ENCODE measurements at regions not wholly inside any gene's neighbourhood (a gene's known extent, or its start where the extent isn't known, plus 50 kb on each side); places are given as distances from the start of the nearest gene placed in this dataset.

- Histone ChIP-seq H2BK5ac (ENCODE audit: low read depth, low read length, poor library complexity, severe bottlenecking) (no peak overlapping the region), H4K20me1 (ENCODE audit: insufficient read depth, low read length) (peaks cover 7% of the 10 kb centered on the region; the same call in 1 of the 2 replicates), H3K79me1 (ENCODE audit: low read depth in 1 of 2, low read length in 2 of 2) (peaks cover 22 to 50% of the 10 kb centered on the region in 2 experiments), H2AK5ac (ENCODE audit: low read depth, low read length) (no peak overlapping the region), H3K23ac (ENCODE audit: low read depth, low read length) (no peak overlapping the region), H2BK15ac (ENCODE audit: low read depth, low read length) (no peak overlapping the region), H4K5ac (ENCODE audit: low read depth, low read length) (no peak overlapping the region), H4K8ac (ENCODE audit: low read depth in 2 of 2, low read length in 2 of 2) (no peak overlapping the region), H3K27ac (ENCODE audit: insufficient read depth, low read length) (no peak overlapping the region), H3K14ac (replicated peaks; ENCODE audit: low read depth, low read length) (no peak overlapping the region), H3K56ac (ENCODE audit: extremely low read depth, insufficient read depth, low read length) (no peak overlapping the region), H3K4me2 (ENCODE audit: low read depth, low read length) (no peak overlapping the region), H3K27me3 (ENCODE audit: control insufficient read depth, insufficient read depth, low read length) (no peaks in the 10 kb centered on the region), H2BK20ac (ENCODE audit: low read depth, low read length) (no peak overlapping the region), H3K9me1 (ENCODE audit: insufficient read depth, low read length) (no peaks in the 10 kb centered on the region), H3K4me3 (ENCODE audit: insufficient read depth, low read depth, low read length) (no peak overlapping the region), H2AFZ (replicated peaks; ENCODE audit: low read length, poor library complexity) (no peak overlapping the region), H3K4ac (ENCODE audit: low read depth, low read length) (no peak overlapping the region), H3K18ac (ENCODE audit: low read depth, low read length) (no peak overlapping the region), H4K91ac (ENCODE audit: insufficient read depth, low read depth, low read length) (no peak overlapping the region), H3K4me1 (ENCODE audit: control insufficient read depth, insufficient read depth, low read length) (peaks cover 3% of the 10 kb centered on the region), H3K9ac (ENCODE audit: low read depth, low read length) (no peak overlapping the region), H2AK9ac (replicated peaks; ENCODE audit: low read depth, low read length, poor library complexity) (no peak overlapping the region), H3K9me3 (ENCODE audit: control insufficient read depth, insufficient read depth, low read length) (no peaks in the 10 kb centered on the region), H3K36me3 (ENCODE audit: control insufficient read depth, insufficient read depth, low read length) (no peaks in the 10 kb centered on the region; the same call in 1 of the 2 replicates), H2BK120ac (ENCODE audit: low read depth, low read length) (no peak overlapping the region)
- dilution Hi-C loops (cut with HindIII; ENCODE audit: low sequenced_read_pairs, unreplicated experiment) (no loop called here), in situ Hi-C loops (cut with MboI; ENCODE audit: low sequenced_read_pairs) (no loop called here), intact Hi-C loops (cut with micrococcal nuclease) (loop anchor here (5.0 to 10.0 kb wide), 2 partner anchors 114 to 338 kb away; no protein-coding TSS in a partner anchor)
- POLR2A ChIA-PET (ENCODE audit: unreplicated experiment): no interaction called here
- ATAC-seq (ENCODE audit: low read depth) (no peak), DNase-seq (no peak)
- no CpG with 5 or more reads among the region's 1 CpG for WGBS, 2 experiments (ENCODE audit: extremely low coverage in 2 of 2, insufficient read length in 1 of 2)
- no TSS peak for BruUV-seq (replicated peaks)
- CTCF ChIA-PET: interaction anchor here (0.6 kb wide), 1 partner anchor 900 kb away, joined by 3 read pairs; no protein-coding TSS in a partner anchor
- TF ChIP-seq RFX5 (IDR thresholded peaks at IDR 0.05; ENCODE audit: low read depth, low read length): no peak
- TF ChIP-seq FOS (IDR thresholded peaks at IDR 0.05; ENCODE audit: low read depth, low read length): no peak
- no peak for TF ChIP-seq BHLHE40 (IDR thresholded peaks at IDR 0.05; ENCODE audit: low read depth, low read length)
- TF ChIP-seq USF2 (IDR thresholded peaks at IDR 0.05; ENCODE audit: low read depth, low read length): no peak
- no peak for TF ChIP-seq MXI1 (IDR thresholded peaks at IDR 0.05; ENCODE audit: borderline replicate concordance, low read depth, low read length)
- no peak for TF ChIP-seq MAZ (IDR thresholded peaks at IDR 0.05; ENCODE audit: borderline replicate concordance, low read depth, low read length)
- no peak for TF ChIP-seq MAFK (IDR thresholded peaks at IDR 0.05; ENCODE audit: low read depth, low read length)
- TF ChIP-seq CEBPB (IDR thresholded peaks at IDR 0.05; ENCODE audit: low read depth, low read length): no peak
- no peak for TF ChIP-seq CHD1 (IDR thresholded peaks at IDR 0.05; ENCODE audit: low read depth, low read length)
- TF ChIP-seq CTCF (conservative IDR thresholded peaks at IDR 0.05; ENCODE audit: low read depth, low read length): no peak
These were observed 185.2 kb downstream of the KLF12 start for GRCh38 chr13:73948848-73949529.
